SJCRH30 (cell line): ENCODE measurements at regions not wholly inside any gene's neighbourhood (a gene's known extent, or its start where the extent isn't known, plus 50 kb on each side); places are given as distances from the start of the nearest gene placed in this dataset.

Experiments used
- DNase-seq, 2 experiments: peaks; one replicate each; pipeline ENCODE4 v3.0.0-alpha.2; 2015 to 2020
- H3K27ac ChIP-seq: fragments of 250-450 bp; sonication (Bioruptor Pico); 2 replicates; pipeline ENCODE4 v1.5.1; 2020; ENCODE audit warnings: mild to moderate bottlenecking, moderate library complexity
- H3K27me3 ChIP-seq: fragments of 250-450 bp; sonication (Bioruptor Pico); 2 replicates; pipeline ENCODE4 v1.5.1; 2020; ENCODE audit warnings: mild to moderate bottlenecking, moderate library complexity
- H3K36me3 ChIP-seq: fragments of 250-450 bp; sonication (Bioruptor Pico); 2 replicates; pipeline ENCODE4 v1.5.1; 2020; ENCODE audit warnings: mild to moderate bottlenecking, moderate library complexity
- H3K4me1 ChIP-seq: fragments of 250-450 bp; sonication (Bioruptor Pico); 2 replicates; pipeline ENCODE4 v1.5.1; 2020; ENCODE audit warnings: mild to moderate bottlenecking, moderate library complexity
- H3K4me3 ChIP-seq: fragments of 250-450 bp; sonication (Bioruptor Pico); 2 replicates; pipeline ENCODE4 v1.5.1; 2020; ENCODE audit warnings: mild to moderate bottlenecking, moderate library complexity
- H3K9me3 ChIP-seq: fragments of 250-450 bp; sonication (Bioruptor Pico); replicated peaks from 2 replicates; pipeline ENCODE4 v1.5.1; 2020; ENCODE audit warnings: mild to moderate bottlenecking, moderate library complexity

DNA sequence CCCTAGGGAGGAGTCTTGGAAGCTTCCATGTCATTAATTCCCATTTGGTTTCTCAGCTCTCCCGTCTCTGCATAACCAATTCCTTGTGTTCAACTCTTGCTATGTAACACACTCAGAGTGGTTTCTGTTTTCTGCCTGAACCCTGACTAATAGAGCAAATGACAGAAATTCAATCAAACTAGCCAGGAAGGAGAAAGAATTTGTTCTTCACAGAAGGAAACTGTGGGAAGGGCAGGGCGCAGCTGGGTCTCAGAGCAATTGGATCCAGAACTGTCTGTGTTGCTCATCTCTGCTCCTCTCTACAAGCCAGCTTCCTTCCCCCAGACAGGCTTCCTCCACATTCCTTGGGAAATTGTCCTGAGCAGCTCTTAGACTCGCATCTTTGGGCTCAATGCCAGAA, 269.8 kb downstream of the TNS1 start:
- no peak for DNase-seq
- Histone ChIP-seq H3K4me1 (no peaks in the 10 kb centered on the region), H3K27me3 (no peaks in the 10 kb centered on the region)

DNA sequence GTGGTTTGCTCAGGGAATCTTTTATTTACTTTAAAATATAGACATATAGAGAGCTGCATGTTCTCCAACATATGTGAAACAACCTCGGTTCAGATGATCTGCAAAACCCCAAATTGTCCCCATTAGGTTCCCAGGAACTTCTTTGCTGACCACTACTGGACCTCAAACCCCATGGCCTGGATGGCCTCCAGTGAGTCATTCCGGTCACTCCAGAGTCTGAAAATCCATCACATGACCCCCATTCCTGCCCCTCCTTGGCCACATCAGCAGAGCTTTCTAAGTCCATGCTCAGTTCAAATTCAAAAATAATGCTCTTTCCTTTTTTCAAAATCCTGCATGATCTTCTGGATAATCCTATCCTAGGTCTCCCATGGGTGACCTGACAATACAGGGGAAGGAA, 271.0 kb downstream of the TNS1 start:
- Histone ChIP-seq H3K9me3 (no peaks in the 10 kb centered on the region), H3K4me3 (no peak overlapping the region), H3K27me3 (no peaks in the 10 kb centered on the region), H3K4me1 (no peaks in the 10 kb centered on the region), H3K36me3 (no peaks in the 10 kb centered on the region), H3K27ac (no peak overlapping the region)
- no peak for DNase-seq

More for the DNA sequence above, 269.8 kb downstream of the TNS1 start:
- H3K4me3 ChIP-seq, result no peak overlapping the region
- H3K36me3 ChIP-seq, result no peaks in the 10 kb centered on the region
- no peaks in the 10 kb centered on the region for H3K9me3 ChIP-seq
- H3K27ac ChIP-seq, result no peak overlapping the region

DNA sequence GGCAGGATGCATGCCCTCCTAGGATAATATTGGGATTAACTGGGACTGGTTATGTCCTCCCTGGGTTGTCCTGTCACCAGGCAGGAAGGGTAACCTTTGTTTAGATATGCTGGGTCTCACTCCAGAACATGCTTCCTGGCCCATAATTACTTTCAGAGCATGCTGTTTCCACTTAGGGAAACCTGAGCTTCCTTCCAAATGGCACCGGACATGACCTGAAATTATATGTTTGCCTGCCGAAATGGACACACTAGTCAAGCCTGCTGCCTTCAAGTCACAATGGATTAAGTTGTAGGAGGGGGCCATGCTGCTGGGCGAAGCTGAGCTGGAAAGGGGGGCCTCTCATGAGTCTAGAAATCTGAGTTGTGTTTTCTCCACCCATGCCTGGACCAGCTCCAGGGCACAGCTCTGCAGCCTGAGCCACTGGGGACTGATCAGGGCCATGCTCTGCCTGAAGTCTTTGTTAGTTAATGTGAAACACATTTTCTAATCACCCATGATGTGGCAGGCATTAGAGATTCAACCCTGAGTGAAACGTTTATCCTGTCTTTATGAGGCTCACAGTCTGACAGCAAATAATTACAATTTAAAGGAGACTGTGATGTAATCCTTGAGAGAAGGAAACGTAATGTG, 273.3 kb downstream of the TNS1 start:
- Histone ChIP-seq H3K27me3 (no peaks in the 10 kb centered on the region), H3K4me3 (no peak overlapping the region), H3K36me3 (no peaks in the 10 kb centered on the region), H3K27ac (no peak overlapping the region), H3K9me3 (no peaks in the 10 kb centered on the region), H3K4me1 (no peaks in the 10 kb centered on the region)
- DNase-seq, result no peak

DNA sequence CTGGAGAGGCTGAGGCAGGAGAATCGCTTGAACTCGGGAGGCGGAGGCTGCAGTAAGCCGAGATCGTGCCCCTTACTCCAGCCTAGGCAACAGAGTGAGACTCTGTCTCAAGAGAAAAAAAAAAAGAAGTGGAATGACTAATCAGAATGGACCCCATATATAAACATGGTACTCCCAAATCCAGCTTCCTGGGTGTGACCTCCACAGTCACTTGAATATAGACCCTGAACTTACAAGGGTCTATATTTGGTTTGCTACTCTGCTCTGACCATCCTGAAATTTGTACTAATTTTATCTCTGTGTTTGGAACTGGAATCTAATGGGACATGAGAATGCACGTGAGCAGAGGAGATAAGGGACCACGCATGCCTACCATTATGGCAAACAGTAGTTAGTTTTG, 275.0 kb downstream of the TNS1 start:
- no peaks in the 10 kb centered on the region for H3K9me3 ChIP-seq
- H3K27ac ChIP-seq, result no peak overlapping the region
- H3K27me3 ChIP-seq, result no peaks in the 10 kb centered on the region
- H3K4me3 ChIP-seq, result no peak overlapping the region
- H3K36me3 ChIP-seq, result no peaks in the 10 kb centered on the region
- H3K4me1 ChIP-seq, result no peaks in the 10 kb centered on the region
- no peak for DNase-seq

DNA sequence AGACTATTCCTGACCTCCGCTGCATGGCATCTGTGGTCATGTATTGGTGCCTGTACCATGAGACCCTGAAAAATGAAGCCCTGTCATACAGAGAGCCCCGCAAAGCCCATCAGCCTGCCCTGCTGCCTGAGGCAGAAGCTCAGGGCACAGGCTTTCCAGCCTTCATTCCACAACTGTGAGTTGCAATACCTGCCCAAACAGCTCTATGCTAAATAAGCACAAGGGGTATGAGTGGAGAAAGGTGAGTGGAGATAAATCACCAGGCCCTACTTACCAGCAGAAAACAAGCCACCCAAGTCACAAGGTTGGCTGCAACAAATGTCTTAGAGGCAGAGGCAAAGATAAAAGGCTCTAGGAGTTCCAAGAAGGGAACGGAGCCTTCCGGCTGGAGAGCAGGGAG, 277.4 kb downstream of the TNS1 start:
- H3K4me1 ChIP-seq, result no peaks in the 10 kb centered on the region
- no peaks in the 10 kb centered on the region for H3K9me3 ChIP-seq
- no peaks in the 10 kb centered on the region for H3K36me3 ChIP-seq
- H3K27ac ChIP-seq, result no peak overlapping the region
- H3K27me3 ChIP-seq, result no peaks in the 10 kb centered on the region
- no peak overlapping the region for H3K4me3 ChIP-seq
- DNase-seq, result no peak

DNA sequence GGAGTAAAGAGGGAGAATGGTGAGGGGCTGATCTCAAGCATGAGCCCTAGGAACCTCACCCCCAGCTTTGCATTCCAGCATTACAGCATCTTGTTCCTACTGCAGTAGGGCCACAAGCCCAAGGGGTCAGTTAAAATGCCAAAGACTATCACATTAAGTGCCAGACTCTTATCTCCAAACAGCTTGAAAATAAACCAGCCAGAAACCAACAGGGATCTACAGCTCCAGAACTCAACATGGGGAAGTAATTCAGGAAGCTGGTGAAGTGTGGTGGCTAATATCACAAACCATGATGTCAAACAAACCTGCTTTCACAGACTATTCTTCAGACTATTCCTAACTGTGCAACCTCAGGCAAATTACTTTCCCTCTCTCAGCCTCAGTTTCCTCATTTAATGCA, 278.3 kb downstream of the TNS1 start:
- H3K27ac ChIP-seq, result no peak overlapping the region
- no peak for DNase-seq
- no peaks in the 10 kb centered on the region for H3K4me1 ChIP-seq
- no peaks in the 10 kb centered on the region for H3K9me3 ChIP-seq
- no peak overlapping the region for H3K4me3 ChIP-seq
- no peaks in the 10 kb centered on the region for H3K36me3 ChIP-seq
- no peaks in the 10 kb centered on the region for H3K27me3 ChIP-seq

DNA sequence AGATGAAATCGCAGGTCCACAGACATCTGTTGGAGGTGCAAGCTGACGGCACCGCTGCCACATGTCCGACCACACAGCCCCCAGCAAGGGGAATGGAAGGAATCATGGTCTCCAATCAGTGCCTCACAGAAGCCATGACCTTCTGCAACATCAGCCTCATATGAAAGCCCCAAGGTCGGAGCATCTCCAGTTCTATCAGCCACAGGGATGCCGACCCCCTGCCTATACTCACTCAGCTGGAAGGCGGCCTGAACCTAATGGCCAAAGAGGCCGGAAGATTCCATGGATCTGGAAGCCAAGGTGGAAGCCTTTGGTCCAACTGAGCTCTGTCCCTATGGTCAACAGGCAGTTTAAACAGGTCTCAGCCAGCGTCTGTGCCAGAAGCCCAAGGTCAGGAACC, 278.8 kb downstream of the TNS1 start:
- no peak overlapping the region for H3K4me3 ChIP-seq
- H3K27ac ChIP-seq, result no peak overlapping the region
- H3K9me3 ChIP-seq, result no peaks in the 10 kb centered on the region
- H3K4me1 ChIP-seq, result no peaks in the 10 kb centered on the region
- no peaks in the 10 kb centered on the region for H3K27me3 ChIP-seq
- DNase-seq, result no peak
- no peaks in the 10 kb centered on the region for H3K36me3 ChIP-seq

DNA sequence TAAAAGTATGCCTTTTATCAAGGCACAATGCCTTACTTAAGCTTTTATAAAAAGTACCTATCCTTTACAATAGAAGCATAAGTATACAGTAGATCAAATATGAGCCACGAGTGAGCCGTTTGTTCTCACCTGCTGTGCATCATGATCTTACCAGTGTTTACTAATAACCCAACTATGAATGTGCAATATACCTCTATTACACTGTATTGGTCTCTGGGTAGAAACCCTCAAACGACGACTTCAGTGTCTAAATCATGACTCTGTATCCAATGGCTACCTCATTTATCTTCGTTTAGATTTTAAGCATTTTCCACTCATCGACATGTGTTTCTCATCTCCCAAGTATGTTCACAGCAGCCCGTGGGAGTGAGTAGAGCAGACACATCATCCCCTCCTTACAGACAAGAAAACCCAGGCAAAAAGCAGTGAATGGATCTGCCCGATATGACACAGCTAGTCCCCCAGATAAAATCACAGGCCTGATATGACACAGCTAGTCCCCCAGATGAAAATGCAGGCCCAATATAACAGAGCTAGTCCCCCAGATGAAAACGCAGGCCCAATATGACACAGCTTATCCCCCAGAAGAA, 279.8 kb downstream of the TNS1 start:
- no peak for DNase-seq
- Histone ChIP-seq H3K27ac (no peak overlapping the region), H3K36me3 (no peaks in the 10 kb centered on the region), H3K27me3 (no peaks in the 10 kb centered on the region), H3K4me1 (no peaks in the 10 kb centered on the region), H3K4me3 (no peak overlapping the region), H3K9me3 (no peaks in the 10 kb centered on the region)

DNA sequence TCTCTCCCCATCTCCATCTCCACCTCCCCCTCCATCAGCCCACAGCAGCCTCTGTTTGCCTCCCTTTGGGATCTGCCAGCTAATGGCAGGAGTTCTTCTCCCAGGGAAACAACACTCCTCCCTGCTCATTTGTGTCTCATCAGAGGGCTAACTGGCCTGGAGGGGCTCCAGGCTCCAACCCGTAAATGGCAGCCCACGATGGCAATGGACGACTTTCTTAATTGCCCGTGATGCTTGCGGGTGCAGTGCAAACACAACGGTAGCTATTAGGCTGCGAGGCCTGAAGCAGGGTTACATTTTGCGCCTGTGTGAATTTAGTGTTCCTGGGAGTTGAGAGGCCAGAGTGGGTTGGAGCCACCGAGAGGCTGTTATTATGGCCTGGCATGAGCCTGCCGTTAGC, 285.1 kb downstream of the TNS1 start:
- H3K9me3 ChIP-seq, result no peaks in the 10 kb centered on the region

DNA sequence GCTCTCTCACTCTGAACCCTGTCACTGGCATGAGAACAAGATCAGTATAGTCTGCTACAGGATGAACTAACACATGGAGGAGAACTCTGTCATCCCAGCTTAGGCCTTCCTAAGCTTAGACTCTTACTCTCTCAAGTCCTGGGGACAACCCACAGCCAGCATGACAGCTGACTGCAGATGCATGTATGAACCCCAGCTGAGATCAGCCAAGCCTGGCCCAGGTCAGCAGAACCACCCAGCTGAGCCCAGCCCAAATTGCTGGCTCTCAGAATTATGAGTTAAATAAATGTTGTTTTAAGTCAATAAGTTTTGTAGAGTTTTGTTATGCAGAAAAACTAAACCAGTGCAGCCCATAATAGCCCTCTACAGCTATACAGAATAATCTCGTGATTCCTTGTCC, 287.3 kb downstream of the TNS1 start:
- no peak overlapping the region for H3K4me3 ChIP-seq

More for the DNA sequence above, 285.1 kb downstream of the TNS1 start:
- no peak overlapping the region for H3K4me3 ChIP-seq
- DNase-seq, result no peak
- peaks cover 13% of the 10 kb centered on the region for H3K4me1 ChIP-seq
- H3K36me3 ChIP-seq, result no peaks in the 10 kb centered on the region
- no peaks in the 10 kb centered on the region for H3K27me3 ChIP-seq
- H3K27ac ChIP-seq, result no peak overlapping the region

DNA sequence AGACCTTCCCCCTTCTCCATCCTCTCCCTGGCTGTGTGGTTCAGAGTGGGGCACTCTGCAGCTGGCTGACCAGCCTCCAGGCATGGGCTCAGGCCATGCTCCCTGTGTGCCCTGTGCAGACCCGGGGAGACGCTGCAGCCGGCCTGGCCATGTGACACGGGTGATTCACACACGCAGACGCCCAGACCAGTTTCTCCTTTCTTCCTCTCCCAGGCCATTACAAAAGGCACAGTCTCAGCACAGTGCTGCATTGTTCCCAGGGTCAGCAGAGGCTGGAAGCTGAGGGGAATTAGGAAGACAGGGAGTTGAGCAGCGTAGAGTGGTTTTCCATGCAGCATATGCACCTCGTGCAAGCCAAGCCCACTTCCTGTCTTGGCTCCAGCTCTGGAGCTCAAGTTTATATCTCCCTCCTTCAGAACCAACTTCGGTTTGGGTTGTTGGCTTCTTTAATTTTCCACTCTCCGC, 288.5 kb downstream of the TNS1 start:
- Histone ChIP-seq H3K36me3 (no peaks in the 10 kb centered on the region), H3K27me3 (no peaks in the 10 kb centered on the region), H3K4me3 (no peak overlapping the region), H3K4me1 (peaks cover 34% of the 10 kb centered on the region), H3K9me3 (no peaks in the 10 kb centered on the region), H3K27ac (peak overlapping the region; percentile 18; the same call in 1 of the 2 replicates)
- peak; percentile 62 to 79 for DNase-seq

More for the DNA sequence above, 287.3 kb downstream of the TNS1 start:
- Histone ChIP-seq H3K27me3 (no peaks in the 10 kb centered on the region), H3K9me3 (no peaks in the 10 kb centered on the region), H3K36me3 (no peaks in the 10 kb centered on the region), H3K27ac (no peak overlapping the region), H3K4me1 (peaks cover 25% of the 10 kb centered on the region)
- DNase-seq, result no peak

DNA sequence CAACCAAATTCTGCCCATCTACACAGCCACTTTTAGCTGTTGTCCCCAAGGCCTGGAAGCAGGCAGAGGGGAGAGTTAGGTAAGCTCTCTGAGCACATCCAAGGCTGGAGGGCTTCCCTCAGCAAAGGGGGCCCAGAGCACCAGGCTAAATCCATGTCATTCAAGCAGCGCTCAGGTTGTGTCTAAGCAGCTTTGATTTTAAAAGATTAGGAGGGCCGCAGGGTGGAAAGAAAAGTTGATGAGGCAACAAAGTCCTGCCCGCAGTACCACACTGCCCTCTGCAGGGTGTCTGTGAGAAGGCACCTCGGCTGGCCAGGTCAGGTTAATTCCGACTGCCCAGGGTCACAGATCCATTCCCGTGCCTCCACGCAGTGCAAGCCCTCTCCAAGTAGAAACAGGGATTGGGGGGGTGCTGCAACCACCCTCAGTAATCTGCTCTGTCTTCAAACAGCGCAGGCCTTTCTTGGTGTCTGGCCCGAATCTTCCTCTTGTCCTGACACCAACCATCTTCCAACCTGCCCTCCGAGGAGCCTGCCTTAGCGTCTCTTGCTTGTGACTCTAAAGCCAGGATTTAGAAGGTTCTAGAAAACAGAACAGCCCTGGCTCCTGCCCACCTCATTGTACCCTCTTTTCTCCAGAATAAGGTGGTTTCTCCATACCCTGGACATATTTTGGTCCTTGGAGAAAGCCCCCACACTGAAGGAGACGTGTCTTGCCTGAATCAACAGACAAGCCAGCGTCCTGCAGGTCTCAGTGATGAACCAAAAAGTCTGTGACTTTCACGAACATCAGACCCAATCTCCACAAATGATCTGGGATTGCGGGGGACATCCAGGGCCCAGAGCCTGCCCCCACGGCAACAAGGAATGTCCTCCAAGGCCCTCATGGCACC, 289.2 kb downstream of the TNS1 start:
- H3K27ac ChIP-seq, result peak overlapping the region; percentile 18; the same call in 1 of the 2 replicates
- H3K4me3 ChIP-seq, result no peak overlapping the region
- H3K27me3 ChIP-seq, result no peaks in the 10 kb centered on the region
- H3K9me3 ChIP-seq, result no peaks in the 10 kb centered on the region
- no peaks in the 10 kb centered on the region for H3K36me3 ChIP-seq
- peak; percentile 77 to 90 for DNase-seq
- H3K4me1 ChIP-seq, result peaks cover 34% of the 10 kb centered on the region

DNA sequence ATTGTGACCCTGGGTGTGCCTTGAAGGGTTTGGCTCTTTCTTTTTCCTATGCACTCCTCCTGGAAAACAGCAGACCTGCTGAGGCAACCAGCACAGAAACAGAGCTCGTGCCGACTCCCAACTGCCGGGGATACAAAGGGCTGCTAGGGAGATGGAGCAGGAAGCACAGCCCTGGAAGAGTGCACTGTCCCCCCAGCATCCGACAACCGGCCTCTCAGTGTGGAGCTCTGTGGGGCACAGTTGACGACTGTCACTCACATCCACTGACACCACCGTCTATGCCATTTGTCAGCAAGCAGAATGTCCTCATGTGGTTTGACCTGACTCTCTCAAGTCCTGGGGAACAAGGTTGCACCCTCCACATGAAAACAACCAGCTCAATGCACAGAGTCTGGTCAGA, 290.4 kb downstream of the TNS1 start:
- no peaks in the 10 kb centered on the region for H3K27me3 ChIP-seq
- no peaks in the 10 kb centered on the region for H3K36me3 ChIP-seq
- H3K9me3 ChIP-seq, result no peaks in the 10 kb centered on the region
- no peak overlapping the region for H3K4me3 ChIP-seq
- H3K4me1 ChIP-seq, result peaks cover 34% of the 10 kb centered on the region
- DNase-seq, result no peak
- H3K27ac ChIP-seq, result no peak overlapping the region

DNA sequence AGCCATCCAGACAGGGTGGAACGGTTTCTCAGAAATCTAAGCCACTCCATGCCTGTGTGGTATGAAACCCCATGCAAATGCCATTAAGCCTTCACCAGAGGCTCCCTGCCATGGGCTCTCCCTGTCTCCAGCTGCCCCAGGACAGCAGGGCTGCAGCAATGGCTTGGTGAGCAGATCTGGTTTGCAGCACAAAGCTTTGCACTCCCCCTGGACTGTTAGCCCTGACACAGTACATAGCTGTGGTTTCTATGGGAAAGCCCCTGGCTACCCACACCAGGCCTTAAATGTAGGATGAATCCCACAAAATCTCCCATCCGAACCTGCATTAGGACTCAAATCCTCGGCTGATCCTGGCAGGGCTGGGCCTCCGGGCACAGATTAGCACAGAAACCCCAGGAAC, 291.6 kb downstream of the TNS1 start:
- peak overlapping the region; percentile 21; the same call in 1 of the 2 replicates for H3K27ac ChIP-seq
- H3K36me3 ChIP-seq, result no peaks in the 10 kb centered on the region
- peaks cover 34% of the 10 kb centered on the region for H3K4me1 ChIP-seq
- H3K27me3 ChIP-seq, result no peaks in the 10 kb centered on the region
- H3K4me3 ChIP-seq, result no peak overlapping the region
- DNase-seq, result peak; percentile 89 to 90
- no peaks in the 10 kb centered on the region for H3K9me3 ChIP-seq

DNA sequence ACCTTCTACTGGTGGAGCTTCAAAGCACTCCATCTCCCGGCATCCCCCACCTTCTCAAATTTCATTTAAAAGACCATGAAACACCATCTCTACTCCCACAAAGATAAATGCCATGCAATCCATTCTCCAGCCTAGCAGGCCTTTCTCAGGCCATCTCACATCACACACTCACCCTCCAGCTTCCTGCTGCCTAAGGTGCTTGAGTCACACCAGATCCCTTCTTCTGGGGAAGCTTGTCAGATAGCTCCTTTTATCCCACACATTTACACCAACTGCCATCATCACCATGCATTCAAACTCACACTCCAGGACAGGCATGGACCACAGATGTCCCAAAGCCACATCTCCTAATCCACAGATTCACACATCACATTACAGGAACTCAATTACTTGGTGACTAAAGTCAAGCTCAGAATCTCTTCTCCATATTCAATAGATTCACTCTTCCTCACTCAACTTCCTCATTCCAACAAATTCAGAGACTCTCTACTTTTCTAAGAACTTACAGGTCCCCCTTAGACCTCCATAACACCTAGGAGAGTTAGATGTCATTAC, 292.5 kb downstream of the TNS1 start:
- peak overlapping the region; percentile 21; the same call in 1 of the 2 replicates for H3K27ac ChIP-seq
- no peaks in the 10 kb centered on the region for H3K9me3 ChIP-seq
- no peaks in the 10 kb centered on the region for H3K27me3 ChIP-seq
- no peak overlapping the region for H3K4me3 ChIP-seq
- peak; percentile 12 to 56 for DNase-seq
- H3K36me3 ChIP-seq, result no peaks in the 10 kb centered on the region
- H3K4me1 ChIP-seq, result peaks cover 34% of the 10 kb centered on the region
